DMS79 treated with DMSO at 0.1 percent for 48 hours (cell line): ENCODE measurements at regions not wholly inside any gene's neighbourhood (a gene's known extent, or its start where the extent isn't known, plus 50 kb on each side); places are given as distances from the start of the nearest gene placed in this dataset.

ENCODE experiments used
- DNase-seq: peaks from one replicate; lab custom pipeline; 2025; lab: John Stamatoyannopoulos, UW

GRCh38 chr1:223048026-223048425 lies 95.0 kb downstream of the TLR5 start:
- no peak for DNase-seq

- DNase-seq: no peak
These were observed 90.6 kb downstream of the TLR5 start for GRCh38 chr1:223052462-223052861.

DNA sequence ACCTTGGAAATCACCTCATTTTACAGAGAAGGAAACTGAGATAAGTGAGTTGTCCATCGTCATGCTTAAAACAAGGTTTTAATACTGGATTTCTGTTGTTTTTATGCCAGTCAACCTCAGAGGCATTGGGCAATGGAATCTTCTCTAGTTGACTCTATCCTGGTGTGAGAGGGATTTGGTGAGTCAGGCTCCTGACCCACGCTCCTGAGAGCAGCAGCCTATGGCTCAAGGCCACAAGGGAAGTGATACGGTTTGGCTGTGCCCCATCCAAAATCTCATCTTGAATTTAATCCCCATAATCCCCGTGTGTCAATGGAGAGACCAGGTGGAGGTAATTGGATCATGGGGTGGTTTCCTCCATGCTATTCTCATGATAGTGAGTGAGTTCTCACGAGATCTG lies 90.1 kb downstream of the TLR5 start:
- DNase-seq: no peak

DNA sequence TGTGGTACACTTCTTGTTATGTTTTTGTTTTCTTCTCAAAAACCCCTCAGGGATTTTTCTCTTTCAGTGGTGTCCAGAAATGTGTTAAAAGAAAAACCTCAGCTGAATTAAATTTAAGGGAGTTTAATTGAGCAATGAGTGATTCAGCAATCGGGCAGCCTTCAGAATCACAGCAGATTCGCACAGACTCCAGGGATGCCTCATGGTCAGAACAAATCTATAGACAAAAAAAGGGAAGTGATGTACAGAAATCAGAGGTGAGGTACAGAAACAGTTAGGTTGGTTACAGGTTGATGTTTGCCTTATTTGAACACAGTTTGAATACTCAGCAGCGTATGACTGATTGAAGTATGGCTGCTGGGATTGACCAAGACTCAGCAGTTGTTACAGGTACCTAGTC lies 86.2 kb downstream of the TLR5 start:
- DNase-seq: no peak

DNA sequence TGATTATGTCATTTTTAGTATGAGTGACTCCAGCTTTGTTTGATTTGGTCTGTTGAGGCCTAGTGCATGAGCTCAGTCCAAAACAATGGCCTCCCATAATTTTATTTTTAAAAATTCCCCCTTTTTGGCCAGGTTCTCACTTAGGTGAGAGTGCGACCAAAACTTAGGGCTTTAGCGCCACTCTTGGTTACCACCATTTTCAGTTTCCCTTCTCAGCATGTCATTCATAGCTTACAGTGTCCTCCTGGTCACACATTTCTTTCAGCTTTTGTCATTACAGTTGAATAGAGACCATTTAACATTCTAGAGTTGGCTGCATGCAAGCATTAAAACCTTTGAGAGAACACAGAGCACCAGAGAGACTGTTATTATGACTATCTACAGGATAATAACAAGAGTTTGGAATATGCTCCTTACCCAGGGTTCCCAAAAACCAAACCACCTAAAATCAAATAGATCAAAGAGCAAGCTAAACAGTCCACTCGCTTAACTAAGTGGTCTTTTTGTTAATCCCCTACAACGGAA lies 85.4 kb downstream of the TLR5 start:
- no peak for DNase-seq
